Uterus (tissue), 3 donors: ENCODE measurements at regions not wholly inside any gene's neighbourhood (a gene's known extent, or its start where the extent isn't known, plus 50 kb on each side); places are given as distances from the start of the nearest gene placed in this dataset.

Source experiments
- DNase-seq, 2 donors: peaks; one replicate each; pipeline ENCODE4 v3.0.0-alpha.2; 2019 to 2020
- H3K27ac ChIP-seq, 2 donors: fragments of 200-600 bp; sonication (generic); 1 replicate in 1 of 2; 2 replicates in 1 of 2; pipeline ENCODE4 v1.5.1; 2016 to 2018
- H3K27me3 ChIP-seq, 2 donors: fragments of 200-600 bp; sonication (generic); one replicate each; pipeline ENCODE4 v1.5.1; 2018 to 2019; ENCODE audit warnings: control low read depth in 1 of 2
- H3K36me3 ChIP-seq, 2 donors: fragments of 200-600 bp; sonication (generic); one replicate each; pipeline ENCODE4 v1.5.1; 2019; ENCODE audit warnings: control low read depth in 1 of 2
- H3K4me1 ChIP-seq, 2 donors: fragments of 200-600 bp; sonication (generic); one replicate each; pipeline ENCODE4 v1.5.1; 2018 to 2019; ENCODE audit warnings: control low read depth in 1 of 2
- H3K4me3 ChIP-seq, 2 donors: fragments of 200-600 bp; sonication (generic); 1 replicate in 1 of 2; 2 replicates in 1 of 2; pipeline ENCODE4 v1.5.1; 2018 to 2019; ENCODE audit warnings: mild to moderate bottlenecking in 1 of 2
- H3K9me3 ChIP-seq, 2 donors: fragments of 200-600 bp; sonication (generic); one replicate each; pipeline ENCODE4 v1.5.1; 2019; ENCODE audit warnings: control low read depth in 1 of 2
- POLR2A ChIP-seq, 2 donors: fragments of 450-650 bp; IDR thresholded peaks; one replicate each; pipeline ENCODE4 v1.6.1; 2016; ENCODE audit warnings: antibody characterized with exemption in 2 of 2, mild to moderate bottlenecking in 1 of 2, moderate library complexity in 1 of 2
- intact Hi-C: fragments of 100-400 bp; cut with DNase I; formaldehyde crosslinking; loops from one replicate; pipeline ENCODE4 v1.15.1; 2023; ENCODE audit warnings: low total_unique reads
- TF ChIP-seq, protein P1 (sequence below), 4 experiments: fragments of 200-600 bp in 2 of 4; fragments of 450-650 bp in 2 of 4; sonication (generic) in 2 of 4; IDR thresholded peaks; one replicate each; pipeline ENCODE4 v1.5.1; 2016 to 2019; ENCODE audit warnings: antibody characterized with exemption in 4 of 4, mild to moderate bottlenecking in 2 of 4, moderate library complexity in 1 of 4
- donor health status: DM: yes; HTN: yes; CAD: no.

DNA sequence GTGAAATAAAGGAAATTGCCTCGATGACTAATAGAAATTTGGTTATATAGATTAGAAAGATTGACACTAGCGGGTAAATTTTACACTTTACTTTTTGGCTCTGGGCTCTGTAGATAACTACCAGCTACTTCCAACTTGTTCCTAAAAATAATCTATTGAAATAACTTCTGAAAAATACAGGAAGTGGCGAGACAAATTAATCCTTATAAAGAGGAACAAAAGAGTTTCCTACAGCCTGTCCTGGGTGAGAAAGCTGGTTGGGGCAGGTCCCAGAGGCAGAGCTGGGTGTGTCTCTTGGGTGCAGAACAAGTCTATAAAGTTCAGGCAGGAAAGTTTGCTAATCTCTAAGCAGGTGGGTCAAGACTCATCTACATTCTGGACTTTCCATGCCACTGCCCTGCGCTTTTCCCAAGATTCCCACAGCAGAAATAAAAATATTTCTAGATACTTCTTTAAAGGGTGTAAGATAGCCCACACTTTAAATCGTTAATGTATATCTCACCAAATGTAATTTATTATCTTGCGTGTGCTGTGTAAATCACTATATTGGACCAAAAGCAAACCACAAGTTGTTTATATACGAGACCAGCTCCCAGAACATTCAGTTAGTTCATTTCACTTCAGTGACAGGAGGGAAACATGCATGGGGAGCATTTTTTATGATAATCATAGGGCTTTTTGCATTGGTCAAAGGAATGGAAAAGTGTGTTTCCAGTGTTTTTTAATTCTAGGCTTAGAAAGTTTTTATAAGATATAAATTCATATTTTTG lies 70.1 kb upstream of the NRIP1 start:
- intact Hi-C loops: no loop called here
- H3K9me3 ChIP-seq: no peaks in the 10 kb centered on the region
- H3K4me3 ChIP-seq: no peak overlapping the region
- H3K27ac ChIP-seq: no peak overlapping the region
- no peaks in the 10 kb centered on the region for H3K27me3 ChIP-seq
- no peaks in the 10 kb centered on the region for H3K4me1 ChIP-seq
- TF ChIP-seq POLR2A (IDR thresholded peaks at IDR 0.05): no peak
- TF ChIP-seq, protein P1, sequence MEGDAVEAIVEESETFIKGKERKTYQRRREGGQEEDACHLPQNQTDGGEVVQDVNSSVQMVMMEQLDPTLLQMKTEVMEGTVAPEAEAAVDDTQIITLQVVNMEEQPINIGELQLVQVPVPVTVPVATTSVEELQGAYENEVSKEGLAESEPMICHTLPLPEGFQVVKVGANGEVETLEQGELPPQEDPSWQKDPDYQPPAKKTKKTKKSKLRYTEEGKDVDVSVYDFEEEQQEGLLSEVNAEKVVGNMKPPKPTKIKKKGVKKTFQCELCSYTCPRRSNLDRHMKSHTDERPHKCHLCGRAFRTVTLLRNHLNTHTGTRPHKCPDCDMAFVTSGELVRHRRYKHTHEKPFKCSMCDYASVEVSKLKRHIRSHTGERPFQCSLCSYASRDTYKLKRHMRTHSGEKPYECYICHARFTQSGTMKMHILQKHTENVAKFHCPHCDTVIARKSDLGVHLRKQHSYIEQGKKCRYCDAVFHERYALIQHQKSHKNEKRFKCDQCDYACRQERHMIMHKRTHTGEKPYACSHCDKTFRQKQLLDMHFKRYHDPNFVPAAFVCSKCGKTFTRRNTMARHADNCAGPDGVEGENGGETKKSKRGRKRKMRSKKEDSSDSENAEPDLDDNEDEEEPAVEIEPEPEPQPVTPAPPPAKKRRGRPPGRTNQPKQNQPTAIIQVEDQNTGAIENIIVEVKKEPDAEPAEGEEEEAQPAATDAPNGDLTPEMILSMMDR (IDR thresholded peaks at IDR 0.05): no peak
- no peaks in the 10 kb centered on the region for H3K36me3 ChIP-seq
- DNase-seq: no peak

DNA sequence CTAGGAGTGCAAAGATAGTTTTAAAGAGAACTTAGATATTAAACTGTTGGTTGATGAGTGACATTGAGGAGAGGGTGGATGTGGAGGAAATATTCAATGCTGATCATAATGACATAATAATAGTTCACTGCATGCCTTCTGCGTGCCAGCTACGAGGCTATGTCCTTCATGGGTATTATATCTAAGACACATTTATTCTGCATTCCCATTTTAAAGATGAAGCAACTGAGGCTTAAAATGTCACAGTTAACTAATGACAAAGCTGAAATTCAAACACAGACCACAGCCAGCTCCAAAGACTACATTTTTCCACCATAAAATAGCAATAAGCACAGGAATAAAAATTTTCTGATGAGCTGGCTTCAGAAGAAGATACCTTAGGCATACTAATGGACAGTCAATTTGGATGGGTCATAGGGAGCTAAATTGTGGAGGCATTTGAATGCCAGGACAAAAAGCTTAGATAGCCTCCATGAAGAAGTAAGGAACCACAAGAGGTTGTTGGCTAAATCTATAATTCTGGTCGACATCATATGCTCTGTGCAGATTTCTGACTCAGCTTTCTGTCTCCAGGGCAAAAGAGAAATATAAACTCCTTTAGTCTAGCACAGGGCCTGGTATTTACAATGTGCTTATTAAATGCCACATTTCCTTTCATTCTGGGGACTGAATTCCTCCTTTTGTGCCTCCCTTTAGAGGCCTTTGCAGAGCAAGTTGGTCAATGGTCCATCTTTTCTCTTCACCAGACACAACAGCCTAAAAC lies 71.2 kb upstream of the NRIP1 start:
- Histone ChIP-seq H3K4me1 (no peaks in the 10 kb centered on the region), H3K9me3 (no peaks in the 10 kb centered on the region), H3K4me3 (no peak overlapping the region), H3K27ac (no peak overlapping the region), H3K36me3 (no peaks in the 10 kb centered on the region), H3K27me3 (no peaks in the 10 kb centered on the region)
- DNase-seq: no peak
- TF ChIP-seq POLR2A (IDR thresholded peaks at IDR 0.05): no peak
- TF ChIP-seq, protein P1 (IDR thresholded peaks at IDR 0.05): no peak
- intact Hi-C loops: no loop called here

DNA sequence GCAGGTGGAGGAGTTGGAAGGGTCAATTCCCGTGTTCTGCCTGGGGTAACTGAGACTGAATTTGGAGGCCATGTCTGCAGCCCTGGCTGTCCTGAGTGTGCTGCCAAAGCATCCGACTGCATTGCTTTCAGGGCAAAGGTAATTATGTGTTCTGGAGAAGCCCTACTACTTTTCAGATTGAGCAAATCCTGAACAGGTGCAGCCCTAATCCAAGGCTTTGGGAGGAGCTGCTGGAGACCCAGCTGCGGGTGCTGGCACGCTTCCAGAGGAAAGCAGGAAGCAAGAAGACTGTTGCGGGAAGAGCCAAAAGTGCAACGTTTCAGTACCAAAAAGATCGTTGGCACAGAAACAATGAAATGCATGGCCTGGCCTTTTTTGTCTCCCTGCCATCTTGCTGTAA lies 73.7 kb upstream of the NRIP1 start:
- no peak for TF ChIP-seq POLR2A (IDR thresholded peaks at IDR 0.05)
- TF ChIP-seq, protein P1 (IDR thresholded peaks at IDR 0.05): no peak
- no peak overlapping the region for H3K27ac ChIP-seq
- intact Hi-C loops: no loop called here
- H3K27me3 ChIP-seq: no peaks in the 10 kb centered on the region
- H3K4me3 ChIP-seq: no peak overlapping the region
- H3K4me1 ChIP-seq: no peaks in the 10 kb centered on the region
- H3K9me3 ChIP-seq: no peaks in the 10 kb centered on the region
- no peak for DNase-seq
- H3K36me3 ChIP-seq: no peaks in the 10 kb centered on the region

DNA sequence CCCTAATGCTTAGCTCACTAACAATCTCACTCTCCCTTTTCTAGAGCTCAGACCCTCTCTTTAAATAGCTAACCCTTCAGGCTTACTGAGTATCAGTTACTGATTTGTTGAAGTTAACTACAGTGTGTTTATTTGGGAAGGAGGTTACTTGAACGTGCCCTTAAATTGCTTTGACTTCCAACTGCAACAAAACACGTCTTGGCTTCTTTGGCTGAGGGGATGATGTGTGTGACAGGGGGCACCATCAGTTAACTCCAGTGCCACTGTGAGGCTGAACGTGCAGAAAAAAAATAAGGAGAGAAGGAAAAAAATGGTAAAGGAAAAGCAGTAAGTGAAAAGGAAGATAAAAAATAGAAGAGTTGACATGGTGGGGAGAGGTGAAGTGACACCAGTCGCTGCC lies 75.1 kb upstream of the NRIP1 start:
- DNase-seq: no peak
- intact Hi-C loops: no loop called here
- Histone ChIP-seq H3K27me3 (no peaks in the 10 kb centered on the region), H3K36me3 (no peaks in the 10 kb centered on the region), H3K27ac (no peak overlapping the region), H3K4me3 (no peak overlapping the region), H3K9me3 (no peaks in the 10 kb centered on the region), H3K4me1 (no peaks in the 10 kb centered on the region)
- TF ChIP-seq, protein P1 (IDR thresholded peaks at IDR 0.05): no peak
- TF ChIP-seq POLR2A (IDR thresholded peaks at IDR 0.05): no peak

DNA sequence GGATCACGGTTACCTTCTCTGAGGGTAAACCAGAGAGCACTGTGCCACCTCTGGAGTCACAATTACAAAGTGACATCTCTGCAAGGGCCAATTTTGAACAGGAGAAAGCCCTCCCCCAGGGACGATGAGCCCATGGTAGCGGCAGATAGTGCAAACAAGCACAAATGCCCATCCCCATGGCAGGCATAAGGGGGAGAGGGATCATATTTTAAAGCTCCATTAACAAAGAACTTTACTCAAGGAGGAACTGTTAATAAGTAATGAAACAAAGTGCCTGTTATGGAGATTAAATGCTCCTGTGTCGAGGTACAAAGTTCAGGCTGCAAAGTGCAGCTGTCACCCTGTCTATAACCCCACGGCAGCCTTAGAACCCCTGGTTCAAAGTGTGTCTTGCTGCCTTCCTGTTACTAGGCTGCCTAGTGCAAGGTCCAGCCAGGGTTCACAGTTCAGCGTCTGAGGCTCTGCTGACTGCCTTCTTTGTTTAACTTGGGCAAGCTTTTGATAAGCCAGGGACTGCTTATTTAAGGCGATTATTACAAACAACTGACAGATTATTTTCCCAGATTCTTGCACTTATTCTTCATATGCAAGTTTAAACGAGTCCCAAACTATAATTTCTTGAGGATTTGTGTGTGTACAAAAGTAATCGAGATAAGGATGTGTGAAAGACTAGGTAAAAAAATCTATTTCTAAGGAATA lies 75.7 kb upstream of the NRIP1 start:
- Histone ChIP-seq H3K27ac (no peak overlapping the region), H3K36me3 (no peaks in the 10 kb centered on the region), H3K27me3 (no peaks in the 10 kb centered on the region), H3K9me3 (no peaks in the 10 kb centered on the region), H3K4me1 (no peaks in the 10 kb centered on the region), H3K4me3 (no peak overlapping the region)
- intact Hi-C loops: no loop called here
- DNase-seq: no peak
- TF ChIP-seq, protein P1 (IDR thresholded peaks at IDR 0.05): no peak
- no peak for TF ChIP-seq POLR2A (IDR thresholded peaks at IDR 0.05)
